BJ (cell line): ENCODE measurements at regions not wholly inside any gene's neighbourhood (a gene's known extent, or its start where the extent isn't known, plus 50 kb on each side); places are given as distances from the start of the nearest gene placed in this dataset.

ENCODE experiments used
- CTCF ChIA-PET: fragments of 350-600 bp; formaldehyde crosslinking; extraction: SDS; loops from one replicate; lab custom pipeline; 2021; ENCODE audit warnings: antibody characterized with exemption, inconsistent platforms; lab: Yijun Ruan, JAX
- POLR2A ChIA-PET: fragments of 300-600 bp; sonication (Branson Sonifier 250); formaldehyde crosslinking; extraction: SDS; loops from one replicate; lab custom pipeline; 2021; ENCODE audit warnings: antibody characterized with exemption; lab: Charles Lee
- DNase-seq: peaks from one replicate; pipeline ENCODE4 v3.0.0-alpha.2; 2011; ENCODE audit warnings: low read depth
- H3K27me3 ChIP-seq: 2 replicates; pipeline ENCODE4 v1.6.0; 2011; ENCODE audit warnings: low read length; ENCODE audit not compliant: control insufficient read depth, insufficient read depth
- H3K36me3 ChIP-seq: 2 replicates; pipeline ENCODE4 v1.5.1; 2011; ENCODE audit warnings: low read length; ENCODE audit not compliant: control insufficient read depth, insufficient read depth
- H3K4me3 ChIP-seq: 2 replicates; pipeline ENCODE4 v1.5.1; 2011; ENCODE audit warnings: low read depth, mild to moderate bottlenecking, control low read depth, low read length
- CTCF ChIP-seq: IDR thresholded peaks from 2 replicates; pipeline ENCODE4 v1.5.1; 2011; ENCODE audit warnings: low read depth, mild to moderate bottlenecking, control low read depth, inconsistent platforms, low read length, moderate library complexity; ENCODE audit not compliant: insufficient read depth

- POLR2A ChIA-PET, result no interaction called here
- TF ChIP-seq CTCF, result no peak
- Histone ChIP-seq H3K27me3 (no peaks in the 10 kb centered on the region), H3K4me3 (no peak overlapping the region), H3K36me3 (no peaks in the 10 kb centered on the region)
- CTCF ChIA-PET, result no interaction called here
- DNase-seq, result peak; percentile 19
These were observed 182.6 kb downstream of the TRPC6 start for GRCh38 chr11:101401245-101401644.

DNA sequence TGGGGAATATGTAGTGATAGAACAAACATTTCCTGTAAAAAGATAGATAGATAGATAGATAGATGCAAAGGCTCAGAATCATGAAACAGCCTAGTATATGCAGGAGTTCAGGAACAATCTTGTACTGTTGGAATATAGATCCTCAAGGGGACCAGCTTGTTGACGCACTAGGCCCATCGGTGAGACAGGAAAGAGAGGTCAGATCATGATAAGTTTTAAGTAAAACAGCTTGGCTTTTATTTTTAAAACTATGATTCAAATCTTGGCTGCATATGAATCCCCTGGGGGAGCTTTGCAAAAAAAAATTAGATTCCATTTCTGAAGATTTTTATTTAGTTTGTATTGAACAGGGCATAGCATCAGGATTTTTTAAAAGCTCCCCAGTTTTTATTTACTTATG, 185.8 kb downstream of the TRPC6 start:
- TF ChIP-seq CTCF, result no peak
- H3K36me3 ChIP-seq, result no peaks in the 10 kb centered on the region
- H3K27me3 ChIP-seq, result no peaks in the 10 kb centered on the region
- POLR2A ChIA-PET, result no interaction called here
- no peak overlapping the region for H3K4me3 ChIP-seq
- DNase-seq, result no peak
- CTCF ChIA-PET, result interaction anchor here (0.7 to 1.6 kb wide), 2 partner anchors 16 to 37 kb away, joined by 3 to 4 read pairs; no protein-coding TSS in a partner anchor

- TF ChIP-seq CTCF, result peak; percentile 28; the same call in 1 of the 2 replicates
- ChIA-PET POLR2A (no interaction called here), CTCF (interaction anchor here (0.5 to 2.1 kb wide), 6 partner anchors 9 to 489 kb away, joined by 3 to 10 read pairs (median 4); no protein-coding TSS in a partner anchor)
- DNase-seq, result no peak
- Histone ChIP-seq H3K4me3 (no peak overlapping the region), H3K27me3 (no peaks in the 10 kb centered on the region), H3K36me3 (no peaks in the 10 kb centered on the region)
These were observed 193.3 kb downstream of the TRPC6 start for GRCh38 chr11:101390539-101390938.

- H3K4me3 ChIP-seq, result no peak overlapping the region
- no peak for DNase-seq
- no peaks in the 10 kb centered on the region for H3K36me3 ChIP-seq
- CTCF ChIA-PET, result no interaction called here
- no peaks in the 10 kb centered on the region for H3K27me3 ChIP-seq
- POLR2A ChIA-PET, result no interaction called here
- TF ChIP-seq CTCF, result no peak
These were observed 214.0 kb downstream of the TRPC6 start for GRCh38 chr11:101369835-101370234.

- DNase-seq, result no peak
- no peaks in the 10 kb centered on the region for H3K27me3 ChIP-seq
- ChIA-PET CTCF (no interaction called here), POLR2A (no interaction called here)
- no peak for TF ChIP-seq CTCF
- no peak overlapping the region for H3K4me3 ChIP-seq
- no peaks in the 10 kb centered on the region for H3K36me3 ChIP-seq
These were observed 220.0 kb downstream of the TRPC6 start for GRCh38 chr11:101363706-101364275.
